H9 (cell line): ENCODE measurements at regions not wholly inside any gene's neighbourhood (a gene's known extent, or its start where the extent isn't known, plus 50 kb on each side); places are given as distances from the start of the nearest gene placed in this dataset.

ENCODE experiments used
- DNase-seq: peaks from one replicate; pipeline ENCODE4 v3.0.0-alpha.2; 2017
- H2AFZ ChIP-seq: one replicate; pipeline ENCODE4 v1.6.1; 2013; ENCODE audit warnings: mild to moderate bottlenecking, low read length, control low read depth, moderate library complexity
- H2AK5ac ChIP-seq: 2 replicates; pipeline ENCODE4 v1.6.1; 2013; ENCODE audit warnings: low read length, control low read depth, mixed read lengths; ENCODE audit not compliant: insufficient read length
- H2BK120ac ChIP-seq: one replicate; pipeline ENCODE4 v1.6.1; 2013; ENCODE audit warnings: low read depth, mild to moderate bottlenecking, low read length, control low read depth, inconsistent platforms; ENCODE audit not compliant: poor library complexity, severe bottlenecking
- H2BK12ac ChIP-seq: 2 replicates; pipeline ENCODE4 v1.6.1; 2013; ENCODE audit warnings: low read length, control low read depth, mixed read lengths, low read depth; ENCODE audit not compliant: insufficient read length
- H2BK15ac ChIP-seq: 2 replicates; pipeline ENCODE4 v1.6.1; 2013; ENCODE audit warnings: low read depth, low read length, control low read depth
- H2BK20ac ChIP-seq: one replicate; pipeline ENCODE4 v1.6.1; 2013; ENCODE audit warnings: low read depth, mild to moderate bottlenecking, low read length, control low read depth, inconsistent platforms; ENCODE audit not compliant: poor library complexity, severe bottlenecking
- H2BK5ac ChIP-seq: 2 replicates; pipeline ENCODE4 v1.6.1; 2013; ENCODE audit warnings: low read length, control low read depth, mixed read lengths; ENCODE audit not compliant: insufficient read length
- H3K14ac ChIP-seq: 2 replicates; pipeline ENCODE4 v1.6.1; 2013; ENCODE audit warnings: low read length, control low read depth; ENCODE audit not compliant: insufficient read depth
- H3K18ac ChIP-seq: 2 replicates; pipeline ENCODE4 v1.6.1; 2013; ENCODE audit warnings: low read depth, mild to moderate bottlenecking, mixed read lengths, low read length, control low read depth; ENCODE audit not compliant: insufficient read length
- H3K23ac ChIP-seq: 2 replicates; pipeline ENCODE4 v1.6.1; 2013; ENCODE audit warnings: low read length, control low read depth, mixed read lengths, low read depth; ENCODE audit not compliant: insufficient read length
- H3K23me2 ChIP-seq: 2 replicates; pipeline ENCODE4 v1.6.1; 2013; ENCODE audit warnings: low read depth, mild to moderate bottlenecking, mixed read lengths, low read length, control low read depth; ENCODE audit not compliant: insufficient read length, poor library complexity, severe bottlenecking
- H3K27ac ChIP-seq: 2 replicates; pipeline ENCODE4 v1.5.1; 2013; ENCODE audit warnings: low read length, control low read depth, mixed read lengths, low read depth; ENCODE audit not compliant: insufficient read length
- H3K27me3 ChIP-seq: 2 replicates; pipeline ENCODE4 v1.6.1; 2013; ENCODE audit warnings: low read length, control low read depth, inconsistent platforms; ENCODE audit not compliant: insufficient read depth
- H3K4ac ChIP-seq: 2 replicates; pipeline ENCODE4 v1.6.1; 2013; ENCODE audit warnings: low read depth, mild to moderate bottlenecking, control low read depth, inconsistent platforms, low read length, moderate library complexity
- H3K4me1 ChIP-seq: 2 replicates; pipeline ENCODE4 v1.6.1; 2013; ENCODE audit warnings: low read length, control low read depth, inconsistent platforms; ENCODE audit not compliant: insufficient read depth
- H3K4me2 ChIP-seq: 2 replicates; pipeline ENCODE4 v1.6.1; 2013; ENCODE audit warnings: low read length, control low read depth, mixed read lengths; ENCODE audit not compliant: insufficient read length, insufficient read depth
- H3K56ac ChIP-seq: 2 replicates; pipeline ENCODE4 v1.6.1; 2013; ENCODE audit warnings: low read depth, mild to moderate bottlenecking, mixed read lengths, low read length, control low read depth; ENCODE audit not compliant: insufficient read length
- H3K79me1 ChIP-seq: 2 replicates; pipeline ENCODE4 v1.6.1; 2013; ENCODE audit warnings: low read depth, mild to moderate bottlenecking, moderate library complexity, low read length, control low read depth, inconsistent platforms; ENCODE audit not compliant: insufficient read depth, poor library complexity, severe bottlenecking
- H3K79me2 ChIP-seq: 2 replicates; pipeline ENCODE4 v1.6.1; 2013; ENCODE audit warnings: low read length, control low read depth, inconsistent platforms; ENCODE audit not compliant: insufficient read depth
- H3K9ac ChIP-seq: 2 replicates; pipeline ENCODE4 v1.6.1; 2013; ENCODE audit warnings: low read length, control low read depth, mixed read lengths; ENCODE audit not compliant: insufficient read length; ENCODE audit errors: extremely low read depth
- H3K9me3 ChIP-seq: one replicate; pipeline ENCODE4 v1.6.1; 2013; ENCODE audit warnings: low read depth, low read length, inconsistent platforms; ENCODE audit not compliant: control insufficient read depth
- H3T11ph ChIP-seq: one replicate; pipeline ENCODE4 v1.6.1; 2013; ENCODE audit warnings: mild to moderate bottlenecking, low read length, control low read depth, inconsistent platforms
- H4K20me1 ChIP-seq: one replicate; pipeline ENCODE4 v1.6.1; 2013; ENCODE audit not compliant: control insufficient read depth, insufficient read length, insufficient read depth
- H4K5ac ChIP-seq: 2 replicates; pipeline ENCODE4 v1.6.1; 2013; ENCODE audit warnings: low read depth, mild to moderate bottlenecking, mixed read lengths, low read length, control low read depth; ENCODE audit not compliant: insufficient read length
- H4K8ac ChIP-seq: replicated peaks from 2 replicates; pipeline ENCODE4 v1.6.1; 2013; ENCODE audit warnings: low read length, control low read depth, mixed read lengths, low read depth; ENCODE audit not compliant: insufficient read length
- H4K91ac ChIP-seq: 2 replicates; pipeline ENCODE4 v1.6.1; 2013; ENCODE audit warnings: low read depth, mild to moderate bottlenecking, moderate library complexity, mixed read lengths, low read length, control low read depth; ENCODE audit not compliant: insufficient read length
- H3K27ac Mint-ChIP-seq, 3 experiments: 2 replicates in 2 of 3; 3 replicates in 1 of 3; pipeline ENCODE4 v1.8.0; 2020 to 2021; ENCODE audit warnings: mixed read lengths in 3 of 3, mild to moderate bottlenecking in 1 of 3, moderate library complexity in 1 of 3
- H3K27me3 Mint-ChIP-seq: 2 replicates; pipeline ENCODE4 v1.8.0; 2021; ENCODE audit warnings: low read depth, mild to moderate bottlenecking, moderate library complexity, mixed read lengths
- H3K36me3 Mint-ChIP-seq, 3 experiments: 2 replicates in 2 of 3; 3 replicates in 1 of 3; pipeline ENCODE4 v1.8.0; 2020 to 2021; ENCODE audit warnings: low read depth in 3 of 3, mixed read lengths in 3 of 3; ENCODE audit not compliant: insufficient read depth in 1 of 3
- H3K4me1 Mint-ChIP-seq, 2 experiments: 2 replicates each; pipeline ENCODE4 v1.8.0; 2020; ENCODE audit warnings: mixed read lengths in 2 of 2
- H3K4me3 Mint-ChIP-seq, 2 experiments: 2 replicates in 1 of 2; 3 replicates in 1 of 2; pipeline ENCODE4 v1.8.0; 2020 to 2021; ENCODE audit warnings: mild to moderate bottlenecking in 2 of 2, mixed read lengths in 2 of 2, moderate library complexity in 1 of 2
- H3K9me3 Mint-ChIP-seq, 2 experiments: 2 replicates in 1 of 2; 3 replicates in 1 of 2; pipeline ENCODE4 v1.8.0; 2020; ENCODE audit warnings: mild to moderate bottlenecking in 2 of 2, mixed read lengths in 2 of 2, moderate library complexity in 1 of 2
- WGBS: extraction: QIAGEN DNeasy Blood & Tissue Kit; methylation state at CpG from one replicate; pipeline ENCODE4 v1.1.7; 2013; ENCODE audit warnings: missing lambda C conversion rate, low lambda C conversion rate, mixed read lengths; ENCODE audit not compliant: insufficient read length; ENCODE audit errors: extremely low coverage; 5-methylcytosine and 5-hydroxymethylcytosine counted together
- TF ChIP-seq, protein P1 (sequence below): fragments of 200-600 bp; sonication (generic); conservative IDR thresholded peaks from 3 replicates; pipeline ENCODE4 v1.8.0; 2021; ENCODE audit warnings: antibody characterized with exemption, mild to moderate bottlenecking

DNA sequence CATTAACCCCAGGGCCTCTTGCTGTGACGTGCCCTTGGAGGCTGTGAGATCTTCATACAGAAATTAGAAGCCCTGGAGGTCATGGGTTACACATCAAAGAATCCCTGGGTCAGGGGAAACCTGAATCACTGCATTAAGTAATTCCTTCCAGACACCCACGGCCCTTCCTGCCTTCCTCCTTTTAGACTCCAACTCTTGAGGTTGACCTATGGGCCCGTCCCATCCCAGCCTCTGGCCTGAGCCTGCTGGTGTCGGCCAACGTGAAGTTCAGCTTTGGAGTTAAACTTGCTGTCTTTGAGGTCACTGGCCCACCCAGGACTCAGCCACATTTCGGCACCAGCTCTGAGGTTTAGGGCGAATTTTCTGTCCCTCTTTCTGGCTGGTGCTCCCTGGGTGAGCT lies 198.3 kb downstream of the ACKR3 start:
- Histone ChIP-seq H2BK12ac (no peak overlapping the region), H4K91ac (no peak overlapping the region), H2BK120ac (no peak overlapping the region), H2BK20ac (no peak overlapping the region), H4K8ac (no peak overlapping the region), H3K4me2 (no peak overlapping the region), H3K14ac (no peak overlapping the region), H3K56ac (no peak overlapping the region), H3K23me2 (no peaks in the 10 kb centered on the region), H2AFZ (no peak overlapping the region), H3K4ac (no peak overlapping the region), H3K79me2 (no peaks in the 10 kb centered on the region), H3K4me1 (no peaks in the 10 kb centered on the region), H2AK5ac (no peak overlapping the region), H2BK15ac (no peak overlapping the region), H3K27ac (no peak overlapping the region), H4K5ac (no peak overlapping the region), H3K79me1 (no peaks in the 10 kb centered on the region), H3T11ph (no peak overlapping the region), H3K23ac (no peak overlapping the region), H3K18ac (no peak overlapping the region), H3K27me3 (no peaks in the 10 kb centered on the region), H3K9me3 (no peaks in the 10 kb centered on the region), H4K20me1 (no peaks in the 10 kb centered on the region), H3K9ac (no peak overlapping the region), H2BK5ac (no peak overlapping the region)
- Mint-ChIP-seq H3K4me3 (no peak overlapping the region), H3K36me3 (peaks cover 0 to 11% (median 0%) of the 10 kb centered on the region in 3 experiments; a peak in 3 of 7 replicates), H3K9me3 (peaks cover 9 to 17% of the 10 kb centered on the region in 2 experiments), H3K27ac (no peak overlapping the region), H3K27me3 (peaks cover 7% of the 10 kb centered on the region; the same call in 1 of the 2 replicates), H3K4me1 (peaks cover 9 to 14% of the 10 kb centered on the region in 2 experiments)
- no peak for DNase-seq
- TF ChIP-seq, protein P1, sequence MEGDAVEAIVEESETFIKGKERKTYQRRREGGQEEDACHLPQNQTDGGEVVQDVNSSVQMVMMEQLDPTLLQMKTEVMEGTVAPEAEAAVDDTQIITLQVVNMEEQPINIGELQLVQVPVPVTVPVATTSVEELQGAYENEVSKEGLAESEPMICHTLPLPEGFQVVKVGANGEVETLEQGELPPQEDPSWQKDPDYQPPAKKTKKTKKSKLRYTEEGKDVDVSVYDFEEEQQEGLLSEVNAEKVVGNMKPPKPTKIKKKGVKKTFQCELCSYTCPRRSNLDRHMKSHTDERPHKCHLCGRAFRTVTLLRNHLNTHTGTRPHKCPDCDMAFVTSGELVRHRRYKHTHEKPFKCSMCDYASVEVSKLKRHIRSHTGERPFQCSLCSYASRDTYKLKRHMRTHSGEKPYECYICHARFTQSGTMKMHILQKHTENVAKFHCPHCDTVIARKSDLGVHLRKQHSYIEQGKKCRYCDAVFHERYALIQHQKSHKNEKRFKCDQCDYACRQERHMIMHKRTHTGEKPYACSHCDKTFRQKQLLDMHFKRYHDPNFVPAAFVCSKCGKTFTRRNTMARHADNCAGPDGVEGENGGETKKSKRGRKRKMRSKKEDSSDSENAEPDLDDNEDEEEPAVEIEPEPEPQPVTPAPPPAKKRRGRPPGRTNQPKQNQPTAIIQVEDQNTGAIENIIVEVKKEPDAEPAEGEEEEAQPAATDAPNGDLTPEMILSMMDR, result no peak
- no CpG with 5 or more reads among the region's 7 CpGs for WGBS
